Keratinocyte (primary cell): ENCODE measurements at regions not wholly inside any gene's neighbourhood (a gene's known extent, or its start where the extent isn't known, plus 50 kb on each side); places are given as distances from the start of the nearest gene placed in this dataset.
A peak's percentile ranks its signal among the peaks of the same experiment; 100 is the strongest.

ENCODE experiments used
- DNase-seq: peaks from one replicate; pipeline ENCODE4 v3.0.0-alpha.2; 2011; ENCODE audit warnings: low read depth, missing footprints, low spot score
- FAIRE-seq: peaks from 2 replicates; lab custom pipeline; 2011; peaks lifted over from hg19 to GRCh38; lab: Jason Lieb, UNC
- H2AFZ ChIP-seq: 2 replicates; pipeline ENCODE4 v1.6.0; 2012; ENCODE audit warnings: low read length, control low read depth, inconsistent platforms; ENCODE audit not compliant: control insufficient read depth
- H3K27ac ChIP-seq: 2 replicates; pipeline ENCODE4 v1.5.1; 2011; ENCODE audit warnings: low read length; ENCODE audit not compliant: control insufficient read depth, insufficient read depth
- H3K27me3 ChIP-seq: 3 replicates; pipeline ENCODE4 v1.6.0; 2011; ENCODE audit warnings: low read length; ENCODE audit not compliant: control insufficient read depth, insufficient read depth; ENCODE audit errors: extremely low read depth
- H3K36me3 ChIP-seq, 2 experiments: 2 replicates in 1 of 2; 3 replicates in 1 of 2; pipeline ENCODE4 v1.5.1; 2011; ENCODE audit warnings: low read length in 2 of 2, mild to moderate bottlenecking in 1 of 2; ENCODE audit not compliant: control insufficient read depth in 2 of 2, insufficient read depth in 2 of 2; ENCODE audit errors: extremely low read depth in 1 of 2
- H3K4me1 ChIP-seq: 3 replicates; pipeline ENCODE4 v1.5.1; 2011; ENCODE audit warnings: low read length; ENCODE audit not compliant: control insufficient read depth, insufficient read depth; ENCODE audit errors: extremely low read depth
- H3K4me2 ChIP-seq: 3 replicates; pipeline ENCODE4 v1.6.0; 2011; ENCODE audit warnings: low read depth, low read length; ENCODE audit not compliant: control insufficient read depth, insufficient read depth; ENCODE audit errors: extremely low read depth
- H3K4me3 ChIP-seq, 3 experiments: fragments of 200-600 bp in 1 of 3; sonication (generic) in 1 of 3; 2 replicates in 2 of 3; 3 replicates in 1 of 3; pipeline ENCODE4 v1.5.1; 2011 to 2016; ENCODE audit warnings: low read length in 3 of 3, mild to moderate bottlenecking in 3 of 3, control low read depth in 2 of 3, inconsistent platforms in 1 of 3, low read depth in 1 of 3, mixed read lengths in 1 of 3, mixed run types in 1 of 3, moderate library complexity in 1 of 3; ENCODE audit not compliant: control insufficient read depth in 2 of 3, insufficient read depth in 2 of 3; ENCODE audit errors: extremely low read depth in 1 of 3
- H3K79me2 ChIP-seq: 2 replicates; pipeline ENCODE4 v1.6.0; 2012; ENCODE audit warnings: low read length; ENCODE audit not compliant: control insufficient read depth, insufficient read depth
- H3K9ac ChIP-seq: 3 replicates; pipeline ENCODE4 v1.6.0; 2011; ENCODE audit warnings: low read length; ENCODE audit not compliant: control insufficient read depth, insufficient read depth; ENCODE audit errors: extremely low read depth
- H3K9me1 ChIP-seq: 3 replicates; pipeline ENCODE4 v1.6.0; 2011; ENCODE audit warnings: low read length; ENCODE audit not compliant: control insufficient read depth, insufficient read depth; ENCODE audit errors: extremely low read depth
- H3K9me3 ChIP-seq: 2 replicates; pipeline ENCODE4 v1.5.1; 2012; ENCODE audit warnings: low read depth, low read length; ENCODE audit not compliant: control insufficient read depth
- H4K20me1 ChIP-seq: 3 replicates; pipeline ENCODE4 v1.6.0; 2011; ENCODE audit warnings: low read length; ENCODE audit not compliant: control insufficient read depth, insufficient read depth; ENCODE audit errors: extremely low read depth
- EZH2 ChIP-seq: IDR thresholded peaks from one replicate; pipeline ENCODE4 v1.6.1; 2012; ENCODE audit warnings: inconsistent platforms, mild to moderate bottlenecking, low read length, moderate library complexity
- dilution Hi-C: fragments of 300-500 bp; cut with MboI; formaldehyde crosslinking; loops from one replicate; pipeline ENCODE4 v1.7.0; 2020; ENCODE audit warnings: low sequenced_read_pairs; ENCODE audit not compliant: extremely low pct_ligation_motif_present
- TF ChIP-seq, protein P1 (sequence below), 3 experiments: IDR thresholded peaks in 1 of 3; conservative IDR thresholded peaks in 1 of 3; optimal IDR thresholded peaks in 1 of 3; 2 replicates in 2 of 3; 3 replicates in 1 of 3; pipeline versions ENCODE3 to v1.5.1; 2011; ENCODE audit warnings: low read length in 3 of 3, mild to moderate bottlenecking in 3 of 3, moderate library complexity in 2 of 3, control low read depth in 1 of 3, inconsistent platforms in 1 of 3; ENCODE audit not compliant: insufficient read depth in 2 of 3; ENCODE audit errors: extremely low read depth in 1 of 3

DNA sequence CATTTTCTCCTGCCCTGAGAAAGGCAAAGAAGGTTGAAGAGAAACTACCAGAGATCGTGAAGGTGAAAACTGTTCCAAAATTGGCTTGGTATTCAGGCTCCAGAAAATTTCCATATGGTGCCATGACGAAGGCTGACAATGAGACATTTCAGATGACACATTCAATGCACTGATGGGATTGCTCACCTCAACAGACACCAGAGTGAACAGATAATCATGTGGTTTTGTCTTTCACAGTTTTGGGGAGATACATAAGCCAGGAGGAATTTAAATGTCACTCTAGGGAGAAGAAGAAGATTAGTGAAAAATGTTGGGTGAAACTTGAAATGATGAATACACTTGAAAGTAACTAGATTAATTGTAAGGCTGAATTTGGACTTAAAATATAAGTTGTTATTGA lies 339.7 kb upstream of the EPHA3 start:
- no peaks in the 10 kb centered on the region for H3K79me2 ChIP-seq
- no peak overlapping the region for H2AFZ ChIP-seq
- H3K27ac ChIP-seq: no peak overlapping the region
- no peaks in the 10 kb centered on the region for H3K27me3 ChIP-seq
- H3K36me3 ChIP-seq: no peaks in the 10 kb centered on the region
- no peak for FAIRE-seq
- H3K4me1 ChIP-seq: no peaks in the 10 kb centered on the region
- TF ChIP-seq EZH2: no peak
- TF ChIP-seq, protein P1, sequence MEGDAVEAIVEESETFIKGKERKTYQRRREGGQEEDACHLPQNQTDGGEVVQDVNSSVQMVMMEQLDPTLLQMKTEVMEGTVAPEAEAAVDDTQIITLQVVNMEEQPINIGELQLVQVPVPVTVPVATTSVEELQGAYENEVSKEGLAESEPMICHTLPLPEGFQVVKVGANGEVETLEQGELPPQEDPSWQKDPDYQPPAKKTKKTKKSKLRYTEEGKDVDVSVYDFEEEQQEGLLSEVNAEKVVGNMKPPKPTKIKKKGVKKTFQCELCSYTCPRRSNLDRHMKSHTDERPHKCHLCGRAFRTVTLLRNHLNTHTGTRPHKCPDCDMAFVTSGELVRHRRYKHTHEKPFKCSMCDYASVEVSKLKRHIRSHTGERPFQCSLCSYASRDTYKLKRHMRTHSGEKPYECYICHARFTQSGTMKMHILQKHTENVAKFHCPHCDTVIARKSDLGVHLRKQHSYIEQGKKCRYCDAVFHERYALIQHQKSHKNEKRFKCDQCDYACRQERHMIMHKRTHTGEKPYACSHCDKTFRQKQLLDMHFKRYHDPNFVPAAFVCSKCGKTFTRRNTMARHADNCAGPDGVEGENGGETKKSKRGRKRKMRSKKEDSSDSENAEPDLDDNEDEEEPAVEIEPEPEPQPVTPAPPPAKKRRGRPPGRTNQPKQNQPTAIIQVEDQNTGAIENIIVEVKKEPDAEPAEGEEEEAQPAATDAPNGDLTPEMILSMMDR (optimal IDR thresholded peaks at IDR 0.05 in 1 of 3, IDR thresholded peaks at IDR 0.05 in 1 of 3, conservative IDR thresholded peaks at IDR 0.05 in 1 of 3; ENCODE audit: extremely low read depth in 1 of 3, insufficient read depth in 2 of 3, low read length in 3 of 3): no peak
- no peaks in the 10 kb centered on the region for H3K9me1 ChIP-seq
- H3K9ac ChIP-seq: no peak overlapping the region
- dilution Hi-C loops: no loop called here
- H3K4me3 ChIP-seq: no peak overlapping the region
- no peak overlapping the region for H3K4me2 ChIP-seq
- no peak for DNase-seq
- H4K20me1 ChIP-seq: no peaks in the 10 kb centered on the region
- H3K9me3 ChIP-seq: no peaks in the 10 kb centered on the region

DNA sequence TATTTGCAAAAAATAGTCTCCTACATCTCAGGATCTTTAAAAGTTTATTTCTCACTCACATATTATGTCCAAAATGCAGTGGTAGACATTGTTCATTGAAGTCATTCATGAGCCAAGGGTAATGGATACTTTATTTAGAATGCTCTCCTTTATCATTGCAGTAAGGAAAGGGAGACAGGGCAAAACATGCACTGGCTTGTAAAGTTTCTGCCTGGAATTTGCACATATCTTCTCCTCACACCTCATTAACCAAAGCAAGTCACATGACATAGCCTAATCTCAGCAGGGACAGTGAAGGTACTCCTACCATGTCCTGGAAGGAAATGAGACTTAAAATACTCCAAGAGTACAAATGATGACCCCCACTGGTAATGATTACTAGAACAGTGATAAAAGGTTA lies 333.7 kb upstream of the EPHA3 start:
- Histone ChIP-seq H3K27ac (no peak overlapping the region), H3K36me3 (no peaks in the 10 kb centered on the region), H3K4me2 (no peak overlapping the region), H3K4me3 (no peak overlapping the region), H2AFZ (no peak overlapping the region), H3K9me1 (no peaks in the 10 kb centered on the region), H3K4me1 (peaks cover 8% of the 10 kb centered on the region), H3K9me3 (no peaks in the 10 kb centered on the region), H4K20me1 (no peaks in the 10 kb centered on the region), H3K79me2 (no peaks in the 10 kb centered on the region), H3K27me3 (no peaks in the 10 kb centered on the region), H3K9ac (no peak overlapping the region)
- DNase-seq (peak; percentile 7), FAIRE-seq (peak; percentile 85)
- TF ChIP-seq, protein P1 (optimal IDR thresholded peaks at IDR 0.05 in 1 of 3, IDR thresholded peaks at IDR 0.05 in 1 of 3, conservative IDR thresholded peaks at IDR 0.05 in 1 of 3; ENCODE audit: extremely low read depth in 1 of 3, insufficient read depth in 2 of 3, low read length in 3 of 3): no peak
- TF ChIP-seq EZH2: no peak
- dilution Hi-C loops: no loop called here
